ENCODE measurements at regions not wholly inside any gene's neighbourhood (a gene's known extent, or its start where the extent isn't known, plus 50 kb on each side); places are given as distances from the start of the nearest gene placed in this dataset.

DNA sequence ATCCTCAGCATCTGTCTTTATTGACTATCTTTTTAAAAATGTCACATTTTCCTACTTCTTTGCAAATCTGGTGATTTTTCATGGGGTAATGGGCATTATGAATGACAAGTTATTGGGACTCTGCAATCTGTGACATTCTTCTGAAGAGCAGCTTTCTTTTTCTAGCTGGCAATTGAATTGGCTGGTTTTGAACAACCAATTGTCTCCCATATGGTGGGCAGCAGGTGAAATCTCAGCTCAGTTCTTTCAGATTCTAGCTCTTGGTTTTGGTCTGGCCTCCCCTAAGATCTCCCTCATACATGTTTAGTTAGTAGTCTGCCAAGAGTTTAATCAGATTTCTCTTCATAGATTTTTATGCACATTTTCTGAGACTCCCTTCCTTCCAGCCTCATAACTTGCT lies 107.9 kb upstream of the EPB41L3 start:
- FAIRE-seq (no peak), DNase-seq (ENCODE audit: low spot score in 2 of 2) (no peak)

DNA sequence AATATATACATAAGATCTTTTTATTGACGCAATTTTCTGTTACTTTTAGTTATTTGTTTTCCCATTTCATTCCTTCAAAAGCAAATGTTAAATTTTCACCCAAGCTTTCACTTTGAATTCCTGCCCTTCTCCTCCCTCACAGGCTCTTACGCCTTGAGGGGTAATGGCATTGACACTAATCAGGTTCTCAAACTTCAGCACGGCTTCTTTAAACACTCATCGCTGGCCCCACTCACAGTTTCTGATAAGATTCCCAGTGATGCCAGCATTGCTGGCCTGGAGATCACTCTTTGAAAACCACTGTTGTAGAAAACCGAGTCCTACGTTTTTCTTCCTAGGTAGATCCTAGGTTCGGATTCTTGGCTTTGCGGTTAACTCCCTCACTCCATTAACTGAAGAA lies 105.6 kb upstream of the EPB41L3 start:
- DNase-seq (ENCODE audit: low spot score in 2 of 2) = no peak

GRCh38 chr18:5646739-5647138 lies 102.9 kb upstream of the EPB41L3 start:
- FAIRE-seq = no peak
- DNase-seq (ENCODE audit: low spot score in 2 of 2) = no peak

More for the DNA sequence above, 105.6 kb upstream of the EPB41L3 start:
- no peak for FAIRE-seq

GRCh38 chr18:5643288-5643687 lies 99.5 kb upstream of the EPB41L3 start:
- DNase-seq (ENCODE audit: low spot score in 2 of 2) (no peak), FAIRE-seq (no peak)

DNA sequence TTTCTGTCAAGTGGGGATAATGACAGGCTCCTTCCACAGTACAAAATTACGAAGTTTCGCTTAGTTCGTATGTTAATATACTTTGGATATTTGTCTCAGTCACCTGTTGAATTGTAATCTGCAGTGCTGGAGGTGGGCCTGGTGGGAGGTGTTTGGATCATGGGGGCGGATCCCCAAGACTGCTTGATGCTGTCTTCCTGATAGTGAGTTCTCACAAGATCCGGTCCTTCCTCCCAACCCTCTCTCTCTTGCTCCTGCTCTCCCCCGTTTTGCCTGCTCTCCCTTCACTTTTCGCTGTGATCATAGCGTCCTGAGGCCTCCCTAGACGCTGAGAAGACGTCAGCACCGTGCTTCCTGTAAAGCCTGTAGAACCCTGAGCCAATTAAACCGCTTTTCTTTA lies 97.1 kb upstream of the EPB41L3 start:
- FAIRE-seq (no peak), DNase-seq (ENCODE audit: low spot score in 2 of 2) (no peak)

- DNase-seq (ENCODE audit: low spot score in 2 of 2) (no peak), FAIRE-seq (no peak)
Observed at GRCh38 chr18:5639131-5639530, 95.3 kb upstream of the EPB41L3 start.

- FAIRE-seq = no peak
- no peak for DNase-seq (ENCODE audit: low spot score in 2 of 2)
Observed at GRCh38 chr18:5632041-5632440, 88.2 kb upstream of the EPB41L3 start.

GRCh38 chr18:5630900-5631413 lies 87.2 kb upstream of the EPB41L3 start:
- FAIRE-seq (no peak), DNase-seq (ENCODE audit: low spot score in 2 of 2) (no peak)

DNA sequence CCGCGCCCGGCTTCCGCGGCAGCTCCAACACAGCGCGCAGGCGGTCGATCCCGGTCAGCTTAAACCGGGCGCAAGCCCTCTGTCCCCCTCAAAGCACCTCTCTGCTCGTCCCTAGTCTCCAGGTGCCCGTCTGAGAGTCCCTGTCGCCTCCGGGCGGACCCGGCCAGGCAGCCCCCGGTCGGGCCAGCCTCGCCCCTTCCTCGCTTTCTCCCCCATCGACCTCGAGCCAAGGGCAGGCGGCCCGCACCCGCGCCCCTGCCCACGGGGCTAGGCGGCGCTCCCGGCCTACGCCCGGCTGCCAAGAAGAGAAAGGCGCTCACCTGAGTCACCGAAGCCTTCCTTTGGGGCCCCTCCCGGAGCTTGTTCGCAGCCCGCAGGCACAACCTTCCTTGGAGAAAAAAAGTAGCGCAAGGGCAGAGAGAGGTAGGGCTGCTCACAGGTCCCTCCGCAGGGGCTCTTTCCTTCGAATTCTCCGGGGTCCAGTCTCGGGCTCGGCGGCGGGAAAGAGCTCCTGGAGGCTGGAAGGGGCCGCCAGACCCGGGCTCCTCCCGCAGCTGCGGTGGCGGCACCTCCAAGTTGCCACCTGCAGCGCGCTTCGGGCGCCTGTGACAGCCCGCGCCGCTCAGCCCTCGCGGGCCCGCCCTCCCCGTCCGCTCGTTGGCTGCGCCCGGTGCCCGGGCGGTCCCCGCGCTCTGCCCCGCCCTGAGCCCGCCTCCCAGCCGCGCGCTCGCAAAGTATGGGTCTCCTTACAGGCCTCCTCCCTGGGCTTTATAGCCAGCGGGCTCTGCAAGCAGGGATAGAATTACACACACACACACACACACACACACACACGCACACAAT lies 86.5 kb upstream of the EPB41L3 start:
- DNase-seq (ENCODE audit: low spot score in 2 of 2) = peak; percentile 76 to 77
- FAIRE-seq = no peak

DNA sequence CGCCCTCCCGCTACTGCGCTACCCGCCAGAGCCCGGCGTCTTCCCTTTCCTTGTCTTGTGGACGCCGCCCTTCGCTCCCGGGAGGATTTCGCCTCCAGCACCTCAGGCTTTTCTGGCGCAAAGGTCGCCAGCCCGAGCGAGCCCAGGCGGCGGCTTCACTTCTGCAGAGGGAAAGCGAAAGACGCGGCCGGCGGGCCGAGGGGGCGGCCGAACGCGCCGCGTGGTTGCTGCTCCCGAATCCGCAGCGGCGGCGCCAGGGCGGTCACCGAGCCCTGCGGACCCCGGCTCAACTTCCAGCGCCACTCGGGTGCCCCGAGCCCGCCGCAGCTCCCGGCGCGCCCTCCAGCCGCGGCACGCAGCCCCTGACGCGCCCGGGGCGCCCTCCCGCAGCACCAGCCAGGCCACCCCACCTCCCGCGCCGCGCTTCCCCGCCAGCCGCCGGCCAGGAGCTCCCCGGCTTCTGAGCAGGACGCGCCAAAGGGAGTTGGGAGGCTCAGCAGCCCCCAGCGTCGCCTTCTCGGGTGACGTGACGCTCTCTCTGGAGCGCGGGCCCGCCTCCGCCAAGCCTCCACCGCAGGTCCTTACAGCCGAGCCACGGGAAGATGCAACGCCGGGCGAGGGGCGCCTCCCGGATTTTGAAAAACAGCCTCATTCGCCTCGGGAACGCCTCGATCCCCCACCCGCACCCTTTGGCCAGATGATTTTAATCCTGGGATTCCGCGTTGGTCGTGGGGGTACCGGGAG lies 84.9 kb upstream of the EPB41L3 start:
- FAIRE-seq = no peak
- peak; percentile 55 to 61 for DNase-seq (ENCODE audit: low spot score in 2 of 2)

- FAIRE-seq (no peak), DNase-seq (ENCODE audit: low spot score in 2 of 2) (peak in 1 of 2 donors; percentile 39)
Observed at GRCh38 chr18:5627776-5628511, 84.1 kb upstream of the EPB41L3 start.

DNA sequence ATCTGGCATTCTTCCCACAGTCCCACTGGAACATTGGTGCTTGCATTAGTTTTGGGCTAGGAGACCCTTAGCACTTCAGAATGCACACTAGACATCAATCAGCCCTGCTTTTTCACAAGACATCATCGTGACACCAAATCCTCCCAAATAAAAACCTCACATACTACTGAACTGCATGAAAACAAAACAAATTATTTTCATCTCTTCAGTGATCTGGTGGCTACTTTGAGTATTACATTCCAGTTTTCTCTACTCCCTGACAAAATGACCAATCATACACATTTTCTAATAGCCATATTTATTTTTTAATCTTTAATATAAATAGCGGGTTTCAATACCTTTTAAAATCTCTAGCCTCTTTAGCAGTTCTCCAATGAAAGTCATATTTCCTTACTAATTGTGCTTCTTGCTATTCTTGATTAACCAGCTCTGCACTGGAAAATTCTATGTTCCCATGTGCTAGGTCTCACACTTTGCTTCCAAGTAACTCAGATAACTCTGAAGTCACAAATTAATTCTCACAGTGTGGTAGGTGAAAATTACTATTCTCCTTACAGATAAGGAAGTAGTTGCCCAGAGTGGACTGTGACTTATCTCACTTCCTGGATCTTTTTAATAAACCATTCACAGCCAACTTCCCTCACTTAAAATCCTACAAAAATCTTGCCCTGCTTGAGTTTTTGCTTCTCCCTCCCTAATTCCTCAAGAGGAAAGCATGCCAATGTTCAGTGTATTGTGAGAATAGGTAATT lies 82.5 kb upstream of the EPB41L3 start:
- DNase-seq (ENCODE audit: low spot score in 2 of 2) = no peak
- no peak for FAIRE-seq

DNA sequence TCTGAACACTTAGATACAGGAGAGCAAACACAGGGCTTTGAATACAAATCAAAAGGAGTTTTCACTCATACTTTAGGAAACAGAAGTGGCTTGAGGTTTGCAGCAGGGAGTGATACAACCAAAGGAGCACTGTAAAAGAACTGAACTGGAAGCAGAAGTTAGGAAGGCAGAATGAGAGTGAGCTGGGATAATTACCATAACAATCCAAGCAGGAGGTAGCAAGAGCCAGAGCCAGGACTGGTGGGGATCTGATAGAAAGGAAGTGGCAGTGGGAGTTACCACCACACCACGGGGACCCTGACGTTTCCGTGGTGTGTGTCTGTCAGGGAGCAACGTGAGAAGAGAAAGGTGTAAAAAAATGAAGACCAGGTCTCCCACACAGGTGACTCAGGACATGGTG lies 81.3 kb upstream of the EPB41L3 start:
- FAIRE-seq = no peak
- no peak for DNase-seq (ENCODE audit: low spot score in 2 of 2)

DNA sequence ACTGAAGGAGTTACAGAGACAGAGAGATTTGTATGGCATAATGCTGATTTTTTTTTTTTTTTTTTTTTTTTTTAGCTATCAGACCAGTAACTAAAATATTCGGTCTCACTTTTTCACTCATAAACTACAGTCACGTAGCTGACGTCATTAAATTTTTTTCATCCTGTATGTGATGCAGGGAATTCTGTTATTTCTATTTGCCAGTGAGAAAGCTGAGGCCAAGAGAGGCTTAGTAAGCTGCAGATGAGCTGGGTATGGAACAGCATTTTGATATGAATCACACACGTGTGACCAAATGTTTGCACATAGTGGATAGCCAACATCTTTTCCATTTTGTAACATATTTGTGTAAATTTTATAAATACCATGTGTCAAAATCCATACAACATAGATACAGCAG lies 79.1 kb upstream of the EPB41L3 start:
- FAIRE-seq (no peak), DNase-seq (ENCODE audit: low spot score in 2 of 2) (no peak)

DNA sequence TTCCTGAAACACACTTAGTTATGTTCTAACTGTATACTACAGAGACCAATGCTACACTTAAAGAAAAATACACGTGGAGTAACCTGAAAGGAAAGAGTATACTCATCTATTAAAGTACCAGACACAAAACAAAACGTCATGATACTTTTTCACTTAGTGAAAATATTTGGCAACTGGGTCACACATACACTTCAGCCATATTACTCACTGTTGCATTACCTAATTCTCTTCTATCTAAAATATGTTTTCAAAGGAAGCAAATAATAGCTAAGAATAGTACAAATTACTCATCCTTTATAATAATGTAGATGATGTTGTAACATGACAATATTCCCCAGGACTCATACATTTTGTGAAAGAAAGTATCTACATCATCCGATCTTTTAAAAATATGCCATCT lies 76.5 kb upstream of the EPB41L3 start:
- FAIRE-seq = no peak

DNA sequence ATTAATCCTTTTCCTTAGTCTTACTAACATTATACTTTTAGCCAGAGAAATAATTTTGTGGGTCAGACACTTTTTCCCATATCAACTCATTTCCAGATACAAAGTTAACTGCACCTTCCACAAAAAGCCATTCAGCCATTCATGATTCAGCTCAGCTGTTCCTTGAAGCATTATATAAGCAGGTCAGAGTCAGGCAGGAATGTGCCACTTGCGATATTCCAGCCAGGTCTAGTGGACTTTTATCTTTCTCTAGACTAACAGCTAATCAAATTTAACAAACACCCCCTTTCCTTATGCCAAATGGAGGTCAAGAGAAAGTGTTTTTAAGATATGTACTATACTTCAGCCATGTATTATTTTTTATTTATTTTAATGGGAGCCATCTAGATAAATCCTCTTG lies 75.6 kb upstream of the EPB41L3 start:
- FAIRE-seq (no peak), DNase-seq (ENCODE audit: low spot score in 2 of 2) (no peak)

More for the DNA sequence above, 76.5 kb upstream of the EPB41L3 start:
- no peak for DNase-seq (ENCODE audit: low spot score in 2 of 2)

DNA sequence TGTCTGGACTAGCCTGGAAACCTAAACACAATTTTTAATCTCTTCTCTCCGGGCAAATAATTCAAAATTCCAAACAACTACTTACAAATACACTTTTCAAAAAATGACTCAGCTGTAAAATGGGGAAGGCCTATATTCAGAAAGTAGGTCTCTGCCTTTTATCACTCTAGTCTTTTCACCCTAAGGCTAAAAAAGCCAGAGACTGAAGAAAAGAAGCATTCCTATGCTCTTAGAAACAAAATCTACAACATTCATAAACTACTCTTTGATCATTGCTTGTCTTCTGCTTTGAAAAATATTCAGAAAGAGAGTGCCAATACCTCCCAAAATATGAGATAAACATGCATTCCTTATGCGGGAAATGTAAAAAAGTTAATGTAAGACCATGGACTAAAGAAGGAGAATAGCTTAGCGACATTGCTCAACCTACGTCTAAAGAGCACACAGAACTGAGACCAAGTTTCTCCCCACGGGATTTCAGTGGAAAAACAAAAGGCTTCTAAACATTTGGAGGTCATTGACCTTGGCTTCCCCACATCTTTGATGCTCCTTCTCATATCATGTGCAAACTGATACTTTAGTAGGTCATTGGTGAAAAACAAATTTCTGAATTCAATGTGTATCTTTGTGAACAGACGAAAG lies 74.4 kb upstream of the EPB41L3 start:
- DNase-seq (ENCODE audit: low spot score in 2 of 2) = no peak
- no peak for FAIRE-seq

DNA sequence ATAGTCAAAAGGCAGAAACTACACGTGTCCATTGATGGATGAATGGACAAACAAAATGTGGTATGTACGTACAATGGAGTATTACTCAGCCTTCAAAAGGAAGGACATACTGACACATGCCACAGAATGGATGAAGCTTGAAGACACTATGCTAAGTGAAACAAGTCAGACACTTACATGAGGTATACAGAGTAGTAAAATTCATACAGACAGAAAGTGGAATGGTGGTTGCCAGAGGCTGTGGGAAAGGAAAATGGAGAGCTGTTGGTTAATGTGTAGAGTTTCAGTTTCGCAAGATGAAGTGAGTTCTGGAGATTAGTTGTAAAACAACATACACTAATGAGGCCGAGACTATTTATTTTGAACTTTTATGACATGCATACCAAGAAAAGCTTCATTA lies 67.4 kb upstream of the EPB41L3 start:
- DNase-seq (ENCODE audit: low spot score in 2 of 2) (no peak), FAIRE-seq (no peak)

DNA sequence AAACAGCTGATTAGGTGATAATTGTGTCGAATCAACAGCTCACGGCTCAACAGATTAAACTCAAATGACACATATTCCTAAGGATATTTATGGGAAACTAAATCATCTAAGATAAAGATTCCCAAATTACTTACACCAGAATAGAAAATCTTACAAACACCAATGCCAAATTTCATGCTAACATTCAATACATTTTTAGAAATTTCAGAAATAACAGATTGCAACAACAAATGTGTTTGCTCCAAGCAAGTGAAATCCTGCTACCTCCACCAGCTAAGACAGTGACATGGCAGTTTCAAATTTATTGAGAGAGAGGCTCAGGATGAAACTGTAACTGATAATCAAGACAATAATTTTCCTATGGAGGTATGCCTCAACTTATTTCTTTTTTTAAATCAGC lies 65.0 kb upstream of the EPB41L3 start:
- FAIRE-seq (no peak), DNase-seq (ENCODE audit: low spot score in 2 of 2) (no peak)

GRCh38 chr18:5606951-5607350 lies 63.2 kb upstream of the EPB41L3 start:
- DNase-seq (ENCODE audit: low spot score in 2 of 2) (no peak), FAIRE-seq (no peak)

Measured in frontal cortex (tissue), 3 donors.